ENCODE measurements at regions not wholly inside any gene's neighbourhood (a gene's known extent, or its start where the extent isn't known, plus 50 kb on each side); places are given as distances from the start of the nearest gene placed in this dataset.

DNA sequence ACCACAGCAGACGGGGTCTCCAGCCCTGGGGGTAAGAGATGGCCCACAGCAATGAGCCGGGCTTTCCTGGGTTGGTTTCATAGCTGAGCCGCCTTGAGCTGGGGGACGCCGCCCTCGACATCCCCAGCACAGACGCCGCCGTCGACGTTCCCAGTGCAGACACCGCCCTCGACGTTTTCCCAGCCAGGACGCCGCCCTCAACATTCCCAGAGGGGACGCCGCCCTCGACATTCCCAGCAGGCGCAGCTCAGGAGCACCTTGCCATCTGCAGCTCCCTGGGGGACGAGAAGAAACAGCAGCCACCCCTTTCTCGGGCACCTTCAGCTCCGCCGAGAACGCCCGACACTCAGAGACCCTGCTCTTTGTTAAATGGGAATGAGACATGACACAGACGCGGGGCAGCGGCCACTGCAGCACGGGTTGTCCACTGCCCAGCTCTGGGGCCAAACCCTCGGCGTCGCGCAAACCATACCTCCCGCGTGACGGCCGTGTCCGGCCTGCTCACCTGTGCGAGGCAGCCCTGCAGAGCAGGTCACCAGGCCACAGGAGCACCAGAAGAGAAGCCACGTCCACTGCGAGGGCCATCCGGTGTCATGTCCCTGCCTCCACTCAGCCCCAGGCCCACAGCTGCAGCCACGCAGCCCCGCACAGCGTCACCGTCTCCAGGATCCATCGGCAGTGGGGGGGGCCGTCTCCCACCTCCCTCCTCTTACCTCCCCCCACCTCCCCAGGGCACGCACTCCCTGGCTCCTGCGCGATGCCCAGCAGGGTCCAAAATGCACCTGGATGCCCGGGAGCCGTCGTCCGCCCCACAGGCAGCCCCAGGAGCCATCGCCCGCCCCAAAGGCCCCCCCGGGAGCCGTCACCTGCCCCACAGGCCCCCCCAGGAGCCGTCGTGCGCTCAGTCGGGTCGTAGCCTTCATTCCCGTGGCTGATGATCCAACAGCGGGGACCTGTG is 77.4 kb upstream of the GALNT9 start:
- no peaks in the 10 kb centered on the region for H3K4me1 ChIP-seq (ENCODE audit: control insufficient read depth, extremely low read depth, insufficient read depth, low read length)
- H3K79me2 ChIP-seq (ENCODE audit: control insufficient read depth, insufficient read depth, low read length), result no peaks in the 10 kb centered on the region
- peaks cover 45% of the 10 kb centered on the region for H3K27me3 ChIP-seq (ENCODE audit: control insufficient read depth, extremely low read depth, insufficient read depth, low read length)
- no peaks in the 10 kb centered on the region for H4K20me1 ChIP-seq (ENCODE audit: control insufficient read depth, extremely low read depth, insufficient read depth, low read length)
- no peak overlapping the region for H3K9ac ChIP-seq (ENCODE audit: control insufficient read depth, extremely low read depth, insufficient read depth, low read length)
- H3K9me3 ChIP-seq (ENCODE audit: control insufficient read depth, low read depth, low read length), result no peaks in the 10 kb centered on the region
- H3K27ac ChIP-seq (ENCODE audit: control insufficient read depth, insufficient read depth, low read length), result no peak overlapping the region
- no peak overlapping the region for H3K4me3 ChIP-seq (ENCODE audit: control insufficient read depth in 2 of 3, extremely low read depth in 1 of 3, insufficient read depth in 2 of 3, low read depth in 1 of 3, low read length in 3 of 3)
- H2AFZ ChIP-seq (ENCODE audit: control insufficient read depth, low read length), result no peak overlapping the region
- no peak overlapping the region for H3K4me2 ChIP-seq (ENCODE audit: control insufficient read depth, extremely low read depth, insufficient read depth, low read depth, low read length)
- TF ChIP-seq, protein P1, sequence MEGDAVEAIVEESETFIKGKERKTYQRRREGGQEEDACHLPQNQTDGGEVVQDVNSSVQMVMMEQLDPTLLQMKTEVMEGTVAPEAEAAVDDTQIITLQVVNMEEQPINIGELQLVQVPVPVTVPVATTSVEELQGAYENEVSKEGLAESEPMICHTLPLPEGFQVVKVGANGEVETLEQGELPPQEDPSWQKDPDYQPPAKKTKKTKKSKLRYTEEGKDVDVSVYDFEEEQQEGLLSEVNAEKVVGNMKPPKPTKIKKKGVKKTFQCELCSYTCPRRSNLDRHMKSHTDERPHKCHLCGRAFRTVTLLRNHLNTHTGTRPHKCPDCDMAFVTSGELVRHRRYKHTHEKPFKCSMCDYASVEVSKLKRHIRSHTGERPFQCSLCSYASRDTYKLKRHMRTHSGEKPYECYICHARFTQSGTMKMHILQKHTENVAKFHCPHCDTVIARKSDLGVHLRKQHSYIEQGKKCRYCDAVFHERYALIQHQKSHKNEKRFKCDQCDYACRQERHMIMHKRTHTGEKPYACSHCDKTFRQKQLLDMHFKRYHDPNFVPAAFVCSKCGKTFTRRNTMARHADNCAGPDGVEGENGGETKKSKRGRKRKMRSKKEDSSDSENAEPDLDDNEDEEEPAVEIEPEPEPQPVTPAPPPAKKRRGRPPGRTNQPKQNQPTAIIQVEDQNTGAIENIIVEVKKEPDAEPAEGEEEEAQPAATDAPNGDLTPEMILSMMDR (optimal IDR thresholded peaks at IDR 0.05 in 1 of 3, IDR thresholded peaks at IDR 0.05 in 1 of 3, conservative IDR thresholded peaks at IDR 0.05 in 1 of 3; ENCODE audit: extremely low read depth in 1 of 3, insufficient read depth in 2 of 3, low read length in 3 of 3), result no peak
- peak; percentile 58 for TF ChIP-seq EZH2 (IDR thresholded peaks at IDR 0.05; ENCODE audit: low read length)
- H3K36me3 ChIP-seq (ENCODE audit: control insufficient read depth in 2 of 2, extremely low read depth in 1 of 2, insufficient read depth in 2 of 2, low read length in 2 of 2), result no peaks in the 10 kb centered on the region
- no peaks in the 10 kb centered on the region for H3K9me1 ChIP-seq (ENCODE audit: control insufficient read depth, extremely low read depth, insufficient read depth, low read length)
- no peak for FAIRE-seq
- DNase-seq (ENCODE audit: low read depth, low spot score), result no peak
- dilution Hi-C loops (cut with MboI; ENCODE audit: extremely low pct_ligation_motif_present, low sequenced_read_pairs), result no loop called here

DNA sequence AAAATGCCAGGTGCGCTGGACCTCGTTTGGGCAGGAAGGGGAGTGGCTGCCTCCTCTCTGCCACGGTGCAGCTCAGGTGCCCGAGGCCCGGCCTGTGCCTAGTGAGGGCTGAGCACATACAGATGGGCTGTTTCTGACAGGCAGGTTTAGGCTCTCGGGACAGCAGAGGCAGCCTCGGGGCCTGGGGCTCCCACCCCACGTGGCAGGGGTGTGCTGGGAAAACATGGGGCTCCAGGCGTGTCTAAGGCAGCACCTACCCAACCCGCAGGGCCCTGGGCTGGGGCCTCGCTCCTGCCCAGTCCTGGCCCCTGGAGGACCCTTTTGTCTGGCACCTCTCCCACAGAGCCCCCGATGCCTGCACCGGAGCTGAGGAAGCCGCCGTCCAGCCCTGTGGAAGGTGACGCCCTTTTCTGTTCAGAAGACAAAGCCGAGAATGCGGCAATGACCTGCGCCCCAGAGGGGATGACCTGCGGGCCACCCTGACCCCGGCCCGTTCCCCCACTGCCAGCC is 76.4 kb upstream of the GALNT9 start:
- no peak for TF ChIP-seq EZH2 (IDR thresholded peaks at IDR 0.05; ENCODE audit: low read length)
- TF ChIP-seq, protein P1 (optimal IDR thresholded peaks at IDR 0.05 in 1 of 3, IDR thresholded peaks at IDR 0.05 in 1 of 3, conservative IDR thresholded peaks at IDR 0.05 in 1 of 3; ENCODE audit: extremely low read depth in 1 of 3, insufficient read depth in 2 of 3, low read length in 3 of 3), result no peak
- FAIRE-seq, result no peak
- H3K27me3 ChIP-seq (ENCODE audit: control insufficient read depth, extremely low read depth, insufficient read depth, low read length), result peaks cover 48% of the 10 kb centered on the region

More for the DNA sequence above, 76.4 kb upstream of the GALNT9 start:
- H3K27ac ChIP-seq (ENCODE audit: control insufficient read depth, insufficient read depth, low read length), result no peak overlapping the region
- H3K4me2 ChIP-seq (ENCODE audit: control insufficient read depth, extremely low read depth, insufficient read depth, low read depth, low read length), result no peak overlapping the region
- no peak overlapping the region for H2AFZ ChIP-seq (ENCODE audit: control insufficient read depth, low read length)
- no peak for DNase-seq (ENCODE audit: low read depth, low spot score)
- H4K20me1 ChIP-seq (ENCODE audit: control insufficient read depth, extremely low read depth, insufficient read depth, low read length), result no peaks in the 10 kb centered on the region
- H3K36me3 ChIP-seq (ENCODE audit: control insufficient read depth in 2 of 2, extremely low read depth in 1 of 2, insufficient read depth in 2 of 2, low read length in 2 of 2), result no peaks in the 10 kb centered on the region
- no peaks in the 10 kb centered on the region for H3K79me2 ChIP-seq (ENCODE audit: control insufficient read depth, insufficient read depth, low read length)
- H3K9me1 ChIP-seq (ENCODE audit: control insufficient read depth, extremely low read depth, insufficient read depth, low read length), result no peaks in the 10 kb centered on the region
- no peak overlapping the region for H3K4me3 ChIP-seq (ENCODE audit: control insufficient read depth in 2 of 3, extremely low read depth in 1 of 3, insufficient read depth in 2 of 3, low read depth in 1 of 3, low read length in 3 of 3)
- no peaks in the 10 kb centered on the region for H3K4me1 ChIP-seq (ENCODE audit: control insufficient read depth, extremely low read depth, insufficient read depth, low read length)
- no peaks in the 10 kb centered on the region for H3K9me3 ChIP-seq (ENCODE audit: control insufficient read depth, low read depth, low read length)
- H3K9ac ChIP-seq (ENCODE audit: control insufficient read depth, extremely low read depth, insufficient read depth, low read length), result no peak overlapping the region
- dilution Hi-C loops (cut with MboI; ENCODE audit: extremely low pct_ligation_motif_present, low sequenced_read_pairs), result no loop called here

All from keratinocyte (primary cell).